WTC11 (cell line): ENCODE measurements at regions not wholly inside any gene's neighbourhood (a gene's known extent, or its start where the extent isn't known, plus 50 kb on each side); places are given as distances from the start of the nearest gene placed in this dataset.

Experiments
- ATAC-seq: fragments of 200-7000 bp; cut with Tn5 transposase; 2 replicates; pipeline ENCODE4 v1.10.0; 2021; ENCODE audit warnings: mild to moderate bottlenecking, moderate library complexity
- CTCF ChIA-PET: fragments of 300-600 bp; sonication (Branson Sonifier 250); formaldehyde crosslinking; loops from one replicate; lab custom pipeline; 2021; ENCODE audit warnings: antibody characterized with exemption; lab: Charles Lee
- POLR2A ChIA-PET: fragments of 350-600 bp; sonication (Branson Sonifier 250); formaldehyde crosslinking; loops from one replicate; lab custom pipeline; 2021; ENCODE audit warnings: antibody characterized with exemption; lab: Charles Lee
- DNase-seq: peaks from one replicate; pipeline ENCODE4 v3.0.0; 2021; ENCODE audit warnings: low spot score
- H3K27ac Mint-ChIP-seq: 2 replicates; pipeline ENCODE4 v1.8.0; 2021; ENCODE audit warnings: mixed read lengths
- H3K27me3 Mint-ChIP-seq: 2 replicates; pipeline ENCODE4 v1.8.0; 2021; ENCODE audit warnings: low read depth, mild to moderate bottlenecking, moderate library complexity, mixed read lengths
- H3K36me3 Mint-ChIP-seq: 2 replicates; pipeline ENCODE4 v1.8.0; 2021; ENCODE audit warnings: mixed read lengths
- H3K4me1 Mint-ChIP-seq: 2 replicates; pipeline ENCODE4 v1.8.0; 2022; ENCODE audit warnings: mixed read lengths
- H3K4me3 Mint-ChIP-seq: 2 replicates; pipeline ENCODE4 v1.8.0; 2021; ENCODE audit warnings: mild to moderate bottlenecking, moderate library complexity, mixed read lengths
- H3K9me3 Mint-ChIP-seq: 2 replicates; pipeline ENCODE4 v1.8.0; 2021; ENCODE audit warnings: mixed read lengths
- CBFB ChIP-seq: sonication (generic); formaldehyde crosslinking; IDR thresholded peaks from 2 replicates; pipeline ENCODE4 v1.8.1; 2022; ENCODE audit warnings: mild to moderate bottlenecking, low read depth, missing genetic modification reagents
- CREB1 ChIP-seq: sonication (generic); formaldehyde crosslinking; IDR thresholded peaks from 2 replicates; pipeline ENCODE4 v1.8.0; 2023; ENCODE audit warnings: mild to moderate bottlenecking, missing genetic modification reagents
- CTCF ChIP-seq: fragments of 200-600 bp; IDR thresholded peaks from 2 replicates; pipeline ENCODE4 v1.8.0; 2022; ENCODE audit warnings: antibody characterized with exemption
- E2F4 ChIP-seq: sonication (generic); formaldehyde crosslinking; IDR thresholded peaks from 2 replicates; pipeline ENCODE4 v1.8.1; 2022; ENCODE audit warnings: low read depth, mild to moderate bottlenecking, moderate library complexity, missing genetic modification reagents, borderline replicate concordance
- ESRRA ChIP-seq: sonication (generic); formaldehyde crosslinking; IDR thresholded peaks from 2 replicates; pipeline ENCODE4 v1.8.1; 2022; ENCODE audit warnings: mild to moderate bottlenecking, missing genetic modification reagents, borderline replicate concordance
- HMGA2 ChIP-seq: fragments of 250-450 bp; sonication (Bioruptor Pico); IDR thresholded peaks from 2 replicates; pipeline ENCODE4 v1.4.0; 2021; ENCODE audit warnings: mild to moderate bottlenecking, moderate library complexity
- NFATC4 ChIP-seq: fragments of 250-450 bp; sonication (Bioruptor Pico); IDR thresholded peaks from 2 replicates; pipeline ENCODE4 v1.9.0; 2021; ENCODE audit warnings: mild to moderate bottlenecking
- OVOL2 ChIP-seq: fragments of 250-450 bp; sonication (Bioruptor Pico); IDR thresholded peaks from 2 replicates; pipeline ENCODE4 v1.9.0; 2021; ENCODE audit warnings: mild to moderate bottlenecking, borderline replicate concordance
- PREB ChIP-seq: sonication (generic); formaldehyde crosslinking; IDR thresholded peaks from 2 replicates; pipeline ENCODE4 v1.8.1; 2022; ENCODE audit warnings: mild to moderate bottlenecking, missing genetic modification reagents, moderate library complexity, borderline replicate concordance
- PRRX2 ChIP-seq: fragments of 250-450 bp; sonication (Bioruptor Pico); IDR thresholded peaks from 2 replicates; pipeline ENCODE4 v1.8.0; 2021; ENCODE audit warnings: mild to moderate bottlenecking
- ZNF232 ChIP-seq: sonication (generic); formaldehyde crosslinking; IDR thresholded peaks from 2 replicates; pipeline ENCODE4 v1.8.0; 2022; ENCODE audit warnings: mild to moderate bottlenecking, missing genetic modification reagents
- ZNF396 ChIP-seq: fragments of 250-450 bp; sonication (Bioruptor Pico); IDR thresholded peaks from 2 replicates; pipeline ENCODE4 v1.8.0; 2021; ENCODE audit warnings: mild to moderate bottlenecking, moderate library complexity, borderline replicate concordance
- ZNF423 ChIP-seq: fragments of 250-450 bp; sonication (Bioruptor Pico); IDR thresholded peaks from 2 replicates; pipeline ENCODE4 v2.1.2; 2022; ENCODE audit warnings: mild to moderate bottlenecking, moderate library complexity
- ZNF512 ChIP-seq: sonication (generic); formaldehyde crosslinking; IDR thresholded peaks from 2 replicates; pipeline ENCODE4 v1.8.1; 2022; ENCODE audit warnings: missing genetic modification reagents, borderline replicate concordance
- ZNF671 ChIP-seq: fragments of 250-450 bp; sonication (Bioruptor Pico); IDR thresholded peaks from 2 replicates; pipeline ENCODE4 v1.8.0; 2021; ENCODE audit warnings: mild to moderate bottlenecking
- ZSCAN18 ChIP-seq: fragments of 250-450 bp; sonication (Bioruptor Pico); IDR thresholded peaks from 2 replicates; pipeline ENCODE4 v2.1.2; 2022; ENCODE audit warnings: mild to moderate bottlenecking, moderate library complexity
- TF ChIP-seq, protein P1 (sequence below): sonication (generic); formaldehyde crosslinking; IDR thresholded peaks from 2 replicates; pipeline ENCODE4 v1.8.0; 2023; ENCODE audit warnings: mild to moderate bottlenecking, missing genetic modification reagents
- TF ChIP-seq, protein P2 (sequence below): sonication (generic); formaldehyde crosslinking; IDR thresholded peaks from 2 replicates; pipeline ENCODE4 v1.8.1; 2022; ENCODE audit warnings: low read depth, missing genetic modification reagents, borderline replicate concordance
- TF ChIP-seq, protein P3 (sequence below): sonication (generic); formaldehyde crosslinking; IDR thresholded peaks from 2 replicates; pipeline ENCODE4 v1.8.0; 2023; ENCODE audit warnings: missing genetic modification reagents
- TF ChIP-seq, protein P4 (sequence below): fragments of 250-450 bp; sonication (Bioruptor Pico); IDR thresholded peaks from 2 replicates; pipeline ENCODE4 v1.8.0; 2021; ENCODE audit warnings: mild to moderate bottlenecking

DNA sequence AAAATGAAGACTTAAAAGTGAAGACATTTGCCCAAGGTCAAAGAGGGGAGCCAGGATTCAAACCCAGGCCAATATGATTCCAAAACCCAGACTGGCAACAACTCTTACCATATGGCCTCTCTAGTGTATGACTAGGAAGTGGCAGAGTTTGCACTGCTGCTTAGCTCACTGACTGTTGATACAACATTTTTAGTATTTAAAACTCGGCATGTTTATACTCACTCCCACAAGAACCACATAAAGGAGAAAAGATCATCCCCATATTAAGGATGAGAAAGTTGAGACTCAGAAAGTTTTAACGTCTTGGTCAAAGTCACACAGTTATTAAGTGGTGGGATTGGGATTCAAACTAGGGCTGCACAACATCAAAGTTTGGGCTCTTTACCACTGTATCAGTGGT, 81.7 kb downstream of the CCDC34 start:
- no peaks in the 10 kb centered on the region for H3K36me3 Mint-ChIP-seq
- H3K4me3 Mint-ChIP-seq: no peak overlapping the region
- no peak for DNase-seq
- ChIA-PET POLR2A (interaction anchor here (0.6 kb wide), 1 partner anchor 201 kb away, joined by 4 read pairs; no protein-coding TSS in a partner anchor), CTCF (interaction anchor here (2.9 kb wide), 1 partner anchor 15 kb away, joined by 14 read pairs; no protein-coding TSS in a partner anchor)
- H3K4me1 Mint-ChIP-seq: peaks cover 6% of the 10 kb centered on the region; the same call in 1 of the 2 replicates
- H3K27me3 Mint-ChIP-seq: no peaks in the 10 kb centered on the region
- no peaks in the 10 kb centered on the region for H3K9me3 Mint-ChIP-seq
- no peak overlapping the region for H3K27ac Mint-ChIP-seq
- TF ChIP-seq E2F4 (CRISPR knock-in tag) (no peak), NFATC4 (CRISPR knock-in tag) (no peak), PRRX2 (CRISPR knock-in tag) (no peak), CBFB (CRISPR knock-in tag) (no peak), OVOL2 (CRISPR knock-in tag) (no peak), ZNF423 (no peak), CTCF (no peak), ZNF512 (CRISPR knock-in tag) (no peak), ESRRA (no peak), ZSCAN18 (CRISPR knock-in tag) (no peak), ZNF232 (CRISPR knock-in tag) (no peak), CREB1 (no peak), ZNF671 (CRISPR knock-in tag) (no peak), HMGA2 (CRISPR knock-in tag) (no peak)
- TF ChIP-seq, protein P1, sequence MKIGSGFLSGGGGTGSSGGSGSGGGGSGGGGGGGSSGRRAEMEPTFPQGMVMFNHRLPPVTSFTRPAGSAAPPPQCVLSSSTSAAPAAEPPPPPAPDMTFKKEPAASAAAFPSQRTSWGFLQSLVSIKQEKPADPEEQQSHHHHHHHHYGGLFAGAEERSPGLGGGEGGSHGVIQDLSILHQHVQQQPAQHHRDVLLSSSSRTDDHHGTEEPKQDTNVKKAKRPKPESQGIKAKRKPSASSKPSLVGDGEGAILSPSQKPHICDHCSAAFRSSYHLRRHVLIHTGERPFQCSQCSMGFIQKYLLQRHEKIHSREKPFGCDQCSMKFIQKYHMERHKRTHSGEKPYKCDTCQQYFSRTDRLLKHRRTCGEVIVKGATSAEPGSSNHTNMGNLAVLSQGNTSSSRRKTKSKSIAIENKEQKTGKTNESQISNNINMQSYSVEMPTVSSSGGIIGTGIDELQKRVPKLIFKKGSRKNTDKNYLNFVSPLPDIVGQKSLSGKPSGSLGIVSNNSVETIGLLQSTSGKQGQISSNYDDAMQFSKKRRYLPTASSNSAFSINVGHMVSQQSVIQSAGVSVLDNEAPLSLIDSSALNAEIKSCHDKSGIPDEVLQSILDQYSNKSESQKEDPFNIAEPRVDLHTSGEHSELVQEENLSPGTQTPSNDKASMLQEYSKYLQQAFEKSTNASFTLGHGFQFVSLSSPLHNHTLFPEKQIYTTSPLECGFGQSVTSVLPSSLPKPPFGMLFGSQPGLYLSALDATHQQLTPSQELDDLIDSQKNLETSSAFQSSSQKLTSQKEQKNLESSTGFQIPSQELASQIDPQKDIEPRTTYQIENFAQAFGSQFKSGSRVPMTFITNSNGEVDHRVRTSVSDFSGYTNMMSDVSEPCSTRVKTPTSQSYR (CRISPR knock-in tag): no peak
- TF ChIP-seq, protein P2, sequence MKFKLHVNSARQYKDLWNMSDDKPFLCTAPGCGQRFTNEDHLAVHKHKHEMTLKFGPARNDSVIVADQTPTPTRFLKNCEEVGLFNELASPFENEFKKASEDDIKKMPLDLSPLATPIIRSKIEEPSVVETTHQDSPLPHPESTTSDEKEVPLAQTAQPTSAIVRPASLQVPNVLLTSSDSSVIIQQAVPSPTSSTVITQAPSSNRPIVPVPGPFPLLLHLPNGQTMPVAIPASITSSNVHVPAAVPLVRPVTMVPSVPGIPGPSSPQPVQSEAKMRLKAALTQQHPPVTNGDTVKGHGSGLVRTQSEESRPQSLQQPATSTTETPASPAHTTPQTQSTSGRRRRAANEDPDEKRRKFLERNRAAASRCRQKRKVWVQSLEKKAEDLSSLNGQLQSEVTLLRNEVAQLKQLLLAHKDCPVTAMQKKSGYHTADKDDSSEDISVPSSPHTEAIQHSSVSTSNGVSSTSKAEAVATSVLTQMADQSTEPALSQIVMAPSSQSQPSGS (CRISPR knock-in tag): no peak
- ATAC-seq: no peak

- ATAC-seq (no peak), DNase-seq (no peak)
- Mint-ChIP-seq H3K27ac (no peak overlapping the region), H3K27me3 (no peaks in the 10 kb centered on the region), H3K4me1 (peaks cover 6% of the 10 kb centered on the region; the same call in 1 of the 2 replicates), H3K9me3 (no peaks in the 10 kb centered on the region), H3K36me3 (no peaks in the 10 kb centered on the region), H3K4me3 (no peak overlapping the region)
- CTCF ChIA-PET: interaction anchor here (0.6 to 1.3 kb wide), 2 partner anchors 14 to 16 kb away, joined by 4 to 7 read pairs; no protein-coding TSS in a partner anchor
- POLR2A ChIA-PET: no interaction called here
- TF ChIP-seq ZNF396 (CRISPR knock-in tag) (no peak), ZNF512 (CRISPR knock-in tag) (no peak), PREB (CRISPR knock-in tag) (no peak)
- TF ChIP-seq, protein P3, sequence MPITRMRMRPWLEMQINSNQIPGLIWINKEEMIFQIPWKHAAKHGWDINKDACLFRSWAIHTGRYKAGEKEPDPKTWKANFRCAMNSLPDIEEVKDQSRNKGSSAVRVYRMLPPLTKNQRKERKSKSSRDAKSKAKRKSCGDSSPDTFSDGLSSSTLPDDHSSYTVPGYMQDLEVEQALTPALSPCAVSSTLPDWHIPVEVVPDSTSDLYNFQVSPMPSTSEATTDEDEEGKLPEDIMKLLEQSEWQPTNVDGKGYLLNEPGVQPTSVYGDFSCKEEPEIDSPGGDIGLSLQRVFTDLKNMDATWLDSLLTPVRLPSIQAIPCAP (CRISPR knock-in tag): no peak
- TF ChIP-seq, protein P4, sequence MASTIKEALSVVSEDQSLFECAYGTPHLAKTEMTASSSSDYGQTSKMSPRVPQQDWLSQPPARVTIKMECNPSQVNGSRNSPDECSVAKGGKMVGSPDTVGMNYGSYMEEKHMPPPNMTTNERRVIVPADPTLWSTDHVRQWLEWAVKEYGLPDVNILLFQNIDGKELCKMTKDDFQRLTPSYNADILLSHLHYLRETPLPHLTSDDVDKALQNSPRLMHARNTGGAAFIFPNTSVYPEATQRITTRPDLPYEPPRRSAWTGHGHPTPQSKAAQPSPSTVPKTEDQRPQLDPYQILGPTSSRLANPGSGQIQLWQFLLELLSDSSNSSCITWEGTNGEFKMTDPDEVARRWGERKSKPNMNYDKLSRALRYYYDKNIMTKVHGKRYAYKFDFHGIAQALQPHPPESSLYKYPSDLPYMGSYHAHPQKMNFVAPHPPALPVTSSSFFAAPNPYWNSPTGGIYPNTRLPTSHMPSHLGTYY (CRISPR knock-in tag): no peak
Observed at GRCh38 chr11:27280140-27280539, 82.9 kb downstream of the CCDC34 start.
